HG02642 (cell line): ENCODE measurements at regions not wholly inside any gene's neighbourhood (a gene's known extent, or its start where the extent isn't known, plus 50 kb on each side); places are given as distances from the start of the nearest gene placed in this dataset.

Experiments
- ATAC-seq: cut with Tn5 transposase; IDR thresholded peaks from one replicate; pipeline ENCODE4 v1.9.1; 2021; ENCODE audit warnings: mild to moderate bottlenecking; ENCODE audit not compliant: unreplicated experiment, poor library complexity

GRCh38 chr7:9900339-9900738 lies 1073.3 kb upstream of the PHF14 start:
- ATAC-seq: no peak

GRCh38 chr7:9921326-9921725 lies 1052.3 kb upstream of the PHF14 start:
- ATAC-seq: no peak

DNA sequence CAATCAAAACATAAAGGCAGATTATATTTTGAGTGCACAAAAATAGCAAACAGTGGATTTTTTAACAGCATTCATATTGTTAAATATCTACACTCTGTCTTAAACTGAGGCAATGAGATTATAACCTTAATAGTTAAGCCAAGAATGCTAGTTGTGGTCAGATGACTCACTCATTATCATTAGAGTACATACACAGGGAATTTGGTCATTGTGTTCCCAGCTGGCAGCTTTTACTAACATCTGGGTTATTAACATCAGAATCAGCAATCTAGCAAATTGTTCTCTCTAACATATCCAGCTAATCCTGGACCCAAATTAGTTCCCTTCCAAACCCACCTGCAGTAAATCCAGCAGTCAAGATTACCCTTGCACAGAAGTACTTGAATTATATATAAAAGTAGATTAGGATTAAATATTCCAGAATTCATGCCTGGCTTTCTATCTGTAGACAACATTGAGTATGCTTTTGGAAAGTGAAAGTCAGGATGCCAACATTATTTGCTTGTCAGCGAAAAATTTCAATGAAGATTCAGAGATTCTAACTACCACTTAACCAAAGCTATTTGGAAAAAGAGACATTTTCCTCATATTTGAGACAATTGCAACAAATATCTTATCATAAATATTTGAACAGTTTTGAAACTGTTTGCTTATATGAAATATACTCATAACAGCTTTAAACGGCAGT lies 1035.6 kb upstream of the PHF14 start:
- ATAC-seq: no peak

GRCh38 chr7:9939176-9939575 lies 1034.5 kb upstream of the PHF14 start:
- ATAC-seq: no peak

DNA sequence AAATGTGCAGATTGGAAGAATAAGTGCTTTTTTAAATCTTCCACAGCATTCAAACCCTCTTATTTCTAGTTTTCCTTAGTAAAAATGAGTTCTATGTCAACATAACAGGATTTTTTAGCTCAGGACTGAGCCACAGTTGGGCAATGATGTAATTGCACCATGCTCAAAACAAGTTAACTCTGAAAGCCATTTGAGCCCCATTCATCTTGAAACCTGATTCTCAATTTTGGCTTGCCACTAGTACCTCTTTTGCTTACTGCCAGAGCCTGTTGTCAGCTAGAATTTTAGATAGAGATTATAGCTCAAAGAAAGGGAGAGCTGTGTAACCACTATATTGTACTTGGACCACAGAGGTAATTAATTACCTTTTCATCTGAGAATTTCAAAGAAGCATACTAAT lies 1028.5 kb upstream of the PHF14 start:
- ATAC-seq: no peak

GRCh38 chr7:9945857-9946256 lies 1027.8 kb upstream of the PHF14 start:
- ATAC-seq: no peak

- ATAC-seq: no peak
Measured at GRCh38 chr7:9955138-9955537, 1018.5 kb upstream of the PHF14 start.

GRCh38 chr7:9958486-9958885 lies 1015.2 kb upstream of the PHF14 start:
- no peak for ATAC-seq

DNA sequence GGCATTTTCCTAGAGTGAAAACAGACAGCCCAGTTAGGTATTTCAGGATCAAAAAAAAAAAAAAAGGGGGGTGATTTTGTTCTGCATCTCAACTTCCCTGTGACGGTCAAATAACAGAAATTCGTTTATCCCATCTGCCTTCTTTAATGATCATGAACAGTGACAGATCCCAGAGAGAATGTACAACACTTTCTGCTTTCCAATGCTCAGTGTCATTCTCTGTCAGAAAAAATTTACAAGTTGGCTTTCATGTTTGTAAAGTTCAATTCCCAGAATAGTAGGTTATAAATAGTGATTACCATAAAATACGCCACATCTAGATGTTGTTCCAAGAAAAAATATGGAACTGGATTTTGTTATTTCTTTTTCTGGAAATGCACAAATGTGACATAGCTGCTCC lies 1013.2 kb upstream of the PHF14 start:
- ATAC-seq: no peak

DNA sequence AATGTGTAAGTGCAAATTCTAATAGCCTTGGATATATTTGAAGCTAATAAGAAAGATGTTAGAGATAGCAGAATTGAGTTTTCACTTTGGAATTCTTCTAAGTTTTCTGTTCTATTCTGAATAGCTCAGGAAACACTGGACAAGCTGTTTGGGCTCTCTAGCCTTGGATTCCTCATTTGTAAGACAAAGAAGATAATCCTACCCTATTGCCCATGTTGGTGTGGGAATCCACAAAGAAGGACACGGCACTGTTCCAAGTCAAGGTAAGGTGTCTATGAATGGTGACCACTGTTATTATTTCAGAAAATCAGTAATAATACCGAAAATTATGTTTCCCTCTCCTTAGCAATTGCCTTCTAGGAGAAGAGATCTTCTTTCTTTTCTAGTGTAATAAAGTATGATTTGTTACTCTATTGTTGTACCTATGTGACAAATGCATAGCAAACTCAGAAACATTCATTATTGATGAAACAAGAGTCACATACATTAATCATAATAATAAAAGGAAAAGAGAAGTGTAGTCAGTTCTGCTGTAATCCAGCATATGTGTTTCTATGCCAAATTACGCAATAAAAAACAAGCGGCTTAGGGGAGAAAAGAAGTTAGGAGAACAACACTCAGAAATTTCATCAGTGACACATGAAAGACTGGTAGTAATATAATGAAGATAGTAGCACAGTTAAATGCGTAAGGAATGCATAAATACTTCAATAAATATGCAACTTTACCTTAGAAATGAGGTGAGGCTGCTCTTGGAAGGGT lies 1012.3 kb upstream of the PHF14 start:
- ATAC-seq: no peak

DNA sequence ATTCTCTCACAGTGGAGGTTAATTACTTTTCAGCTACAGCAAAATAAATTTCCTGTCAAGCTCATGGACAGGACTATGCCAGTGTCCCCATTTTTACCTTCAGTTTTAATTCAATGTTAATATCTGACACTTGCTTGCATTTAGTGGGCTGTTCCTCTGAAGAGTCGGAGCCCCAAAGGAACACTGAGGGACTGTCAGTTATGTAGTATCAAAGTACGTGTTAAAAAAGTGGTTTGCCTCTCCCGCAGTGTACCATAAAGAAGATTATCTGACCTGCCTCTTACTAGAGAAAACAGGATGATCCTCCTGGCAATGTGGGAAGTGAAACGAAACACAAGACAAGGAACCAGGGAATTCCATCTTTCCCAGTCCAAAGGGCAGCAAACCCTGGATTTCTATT lies 1010.9 kb upstream of the PHF14 start:
- ATAC-seq: no peak

- ATAC-seq: no peak
Measured at GRCh38 chr7:9978106-9979064, 995.3 kb upstream of the PHF14 start.

- no peak for ATAC-seq
Measured at GRCh38 chr7:9981742-9982349, 991.8 kb upstream of the PHF14 start.

- no peak for ATAC-seq
Measured at GRCh38 chr7:9983048-9983447, 990.6 kb upstream of the PHF14 start.

- ATAC-seq: no peak
Measured at GRCh38 chr7:10015687-10016086, 958.0 kb upstream of the PHF14 start.

DNA sequence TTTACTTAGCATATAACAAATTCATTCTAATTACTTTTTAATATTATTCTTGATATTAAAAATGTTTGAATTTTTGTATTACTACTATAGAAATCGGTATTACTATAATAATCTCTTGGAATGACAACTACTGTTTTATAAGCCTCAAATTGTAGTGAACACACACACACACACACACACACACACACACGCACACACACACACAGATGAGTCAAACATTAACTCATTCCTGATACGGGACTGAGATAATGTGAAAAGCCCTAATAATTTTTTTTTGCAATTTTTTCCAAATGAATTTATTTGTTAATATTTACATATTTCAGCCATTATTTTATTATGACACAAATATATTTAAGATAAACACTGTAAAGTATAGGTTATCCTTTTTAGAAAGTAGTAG lies 951.2 kb upstream of the PHF14 start:
- no peak for ATAC-seq

DNA sequence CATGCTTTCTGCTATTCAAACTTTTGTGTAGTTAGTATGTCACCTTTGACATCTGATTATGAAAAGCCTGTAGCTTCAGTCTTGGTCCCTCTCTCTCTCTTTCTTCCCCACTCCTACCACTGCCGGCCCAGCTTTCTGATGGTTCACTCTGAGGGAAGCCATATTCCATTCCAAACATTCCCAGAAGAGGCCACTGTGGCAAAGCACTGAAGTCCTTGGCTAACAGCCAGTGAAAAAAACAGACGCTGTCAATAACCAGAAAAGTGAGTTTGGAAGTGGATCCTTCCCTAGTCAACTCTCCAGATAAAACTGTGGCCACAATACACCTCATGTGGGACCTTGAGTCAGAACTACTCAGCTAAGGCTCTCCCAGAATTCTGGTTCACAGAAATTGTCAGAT lies 950.7 kb upstream of the PHF14 start:
- ATAC-seq: no peak

DNA sequence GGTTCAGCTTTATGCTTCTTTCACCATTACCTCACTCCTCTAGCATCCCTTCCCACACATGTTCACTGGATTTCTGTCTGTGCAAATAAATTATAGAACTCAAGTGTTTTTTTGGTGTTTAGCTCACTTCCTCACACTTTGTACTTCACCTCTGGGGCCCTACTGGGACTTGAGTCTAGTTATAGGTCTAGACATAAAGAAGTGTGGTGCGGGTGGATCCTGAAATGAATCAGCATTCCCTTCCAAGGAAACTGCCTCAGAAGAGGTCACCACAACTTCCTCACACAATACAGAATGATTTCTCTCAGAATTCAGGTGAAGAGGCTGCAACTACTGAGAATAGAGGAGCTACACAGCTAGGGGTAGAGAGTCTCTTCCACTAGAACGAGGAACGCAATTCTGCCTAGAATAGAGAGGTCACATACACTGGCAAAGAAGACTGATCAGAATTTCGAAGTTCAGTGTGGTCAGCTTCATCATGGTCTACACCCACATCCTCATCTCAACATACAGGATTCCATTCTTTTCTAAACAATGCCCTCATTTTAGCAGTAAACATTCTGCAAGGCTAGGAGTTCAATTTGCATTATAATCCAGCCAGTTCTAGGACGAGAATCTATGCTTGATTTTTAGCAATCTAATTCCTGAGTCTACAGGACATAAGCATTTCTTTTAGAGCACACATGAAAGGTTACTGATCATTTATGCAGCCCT lies 938.7 kb upstream of the PHF14 start:
- no peak for ATAC-seq

DNA sequence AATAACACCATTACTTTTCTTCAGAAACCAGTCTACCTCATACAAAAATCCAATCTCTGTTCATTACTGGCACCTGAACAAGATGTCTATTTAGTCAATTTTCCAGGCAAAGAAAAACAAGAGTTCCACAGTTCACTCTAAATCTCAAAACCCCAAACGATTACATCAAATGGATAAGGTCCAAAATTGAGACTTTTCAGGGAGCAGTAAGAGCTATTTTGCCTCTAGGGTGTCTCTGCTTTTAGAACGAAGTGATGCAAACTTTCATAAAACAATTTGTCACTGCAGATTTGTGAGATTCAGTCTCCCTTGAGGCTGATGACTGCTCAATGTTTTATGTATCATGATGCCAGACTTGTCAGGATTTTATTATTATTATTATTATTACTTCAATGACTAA lies 937.0 kb upstream of the PHF14 start:
- ATAC-seq: no peak

DNA sequence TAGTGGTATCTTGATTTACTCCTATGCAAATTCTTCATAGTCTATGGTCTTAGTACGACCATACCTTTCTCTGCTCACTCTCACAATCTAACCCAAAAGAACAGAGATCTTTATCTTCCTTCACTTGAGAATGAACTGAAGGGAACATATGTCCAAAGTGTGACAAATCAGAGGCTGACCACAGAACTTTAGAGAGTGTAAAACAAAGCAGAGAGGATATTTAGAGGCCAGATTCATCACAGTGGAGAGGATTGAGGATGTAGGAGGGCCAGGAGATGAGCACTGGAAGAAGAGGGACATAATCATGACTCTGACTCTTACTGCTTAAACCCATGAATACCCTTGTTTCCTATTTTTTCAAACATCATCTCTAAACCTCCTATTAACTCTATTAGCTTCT lies 935.3 kb upstream of the PHF14 start:
- no peak for ATAC-seq
